HCT116 (cell line): ENCODE measurements at regions not wholly inside any gene's neighbourhood (a gene's known extent, or its start where the extent isn't known, plus 50 kb on each side); places are given as distances from the start of the nearest gene placed in this dataset.

Experiments
- EZH2phosphoT487 ChIP-seq: fragments of 200-600 bp; IDR thresholded peaks from 2 replicates; pipeline ENCODE4 v1.6.1; 2018; ENCODE audit warnings: antibody characterized with exemption, borderline replicate concordance
- POLR2A ChIP-seq: IDR thresholded peaks from 2 replicates; pipeline ENCODE4 v1.7.0; 2011; ENCODE audit warnings: borderline replicate concordance; ENCODE audit not compliant: insufficient read depth, insufficient read length; ENCODE audit errors: extremely low read depth
- SIN3A ChIP-seq: IDR thresholded peaks from 2 replicates; pipeline ENCODE4 v1.6.1; 2012; ENCODE audit warnings: low read depth
- TCF7L2 ChIP-seq: IDR thresholded peaks from 2 replicates; pipeline ENCODE4 v1.7.0; 2011; ENCODE audit warnings: borderline replicate concordance, inconsistent platforms; ENCODE audit not compliant: insufficient read depth, insufficient read length; ENCODE audit errors: extremely low read depth
- TF ChIP-seq, protein P1 (sequence below), 3 experiments: fragments of 200-600 bp in 1 of 3; sonication (generic) in 1 of 3; IDR thresholded peaks in 2 of 3; conservative IDR thresholded peaks in 1 of 3; 2 replicates each; pipeline ENCODE4 v1.5.1; 2012 to 2017; ENCODE audit warnings: low read depth in 2 of 3, low read length in 2 of 3, antibody characterized with exemption in 1 of 3, borderline replicate concordance in 1 of 3, control low read depth in 1 of 3, mild to moderate bottlenecking in 1 of 3, mixed read lengths in 1 of 3, mixed run types in 1 of 3, moderate library complexity in 1 of 3; ENCODE audit not compliant: insufficient read depth in 1 of 3

DNA sequence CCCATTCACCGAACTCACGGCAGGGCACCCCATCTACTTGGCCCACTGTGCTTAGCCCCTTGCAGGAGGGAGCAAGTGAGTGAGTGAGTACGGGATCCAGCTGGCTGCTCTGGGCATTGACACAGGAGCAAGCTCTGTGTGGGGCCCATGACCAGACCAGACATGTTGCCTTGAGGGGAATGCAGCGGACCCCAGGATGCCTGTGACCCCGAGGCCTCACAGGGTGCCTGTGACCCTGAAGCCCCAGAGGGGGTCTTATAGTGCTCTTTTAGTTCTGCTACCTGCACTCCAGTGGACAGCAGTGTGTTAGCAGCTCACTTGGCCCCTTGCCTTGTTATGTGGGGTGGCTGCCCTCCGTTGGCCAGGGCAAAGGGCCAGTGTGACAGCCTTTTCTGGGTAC lies 255.8 kb downstream of the ETNK1 start:
- TF ChIP-seq, protein P1, sequence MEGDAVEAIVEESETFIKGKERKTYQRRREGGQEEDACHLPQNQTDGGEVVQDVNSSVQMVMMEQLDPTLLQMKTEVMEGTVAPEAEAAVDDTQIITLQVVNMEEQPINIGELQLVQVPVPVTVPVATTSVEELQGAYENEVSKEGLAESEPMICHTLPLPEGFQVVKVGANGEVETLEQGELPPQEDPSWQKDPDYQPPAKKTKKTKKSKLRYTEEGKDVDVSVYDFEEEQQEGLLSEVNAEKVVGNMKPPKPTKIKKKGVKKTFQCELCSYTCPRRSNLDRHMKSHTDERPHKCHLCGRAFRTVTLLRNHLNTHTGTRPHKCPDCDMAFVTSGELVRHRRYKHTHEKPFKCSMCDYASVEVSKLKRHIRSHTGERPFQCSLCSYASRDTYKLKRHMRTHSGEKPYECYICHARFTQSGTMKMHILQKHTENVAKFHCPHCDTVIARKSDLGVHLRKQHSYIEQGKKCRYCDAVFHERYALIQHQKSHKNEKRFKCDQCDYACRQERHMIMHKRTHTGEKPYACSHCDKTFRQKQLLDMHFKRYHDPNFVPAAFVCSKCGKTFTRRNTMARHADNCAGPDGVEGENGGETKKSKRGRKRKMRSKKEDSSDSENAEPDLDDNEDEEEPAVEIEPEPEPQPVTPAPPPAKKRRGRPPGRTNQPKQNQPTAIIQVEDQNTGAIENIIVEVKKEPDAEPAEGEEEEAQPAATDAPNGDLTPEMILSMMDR (IDR thresholded peaks at IDR 0.05 in 2 of 3, conservative IDR thresholded peaks at IDR 0.05 in 1 of 3; ENCODE audit: borderline replicate concordance in 1 of 3, insufficient read depth in 1 of 3, low read depth in 2 of 3, low read length in 2 of 3): no peak
- no peak for TF ChIP-seq POLR2A
- TF ChIP-seq TCF7L2: no peak
- TF ChIP-seq SIN3A: no peak
- TF ChIP-seq EZH2phosphoT487: no peak
